Liver (tissue), 3 donors: ENCODE measurements at regions not wholly inside any gene's neighbourhood (a gene's known extent, or its start where the extent isn't known, plus 50 kb on each side); places are given as distances from the start of the nearest gene placed in this dataset.

Source experiments
- RAD21 ChIP-seq, 2 donors: IDR thresholded peaks; 2 replicates each; pipeline ENCODE4 v1.6.1; 2016; ENCODE audit warnings: antibody characterized with exemption in 2 of 2, mild to moderate bottlenecking in 2 of 2
- SP1 ChIP-seq: IDR thresholded peaks from 2 replicates; pipeline ENCODE4 v1.6.1; 2018; ENCODE audit warnings: antibody characterized with exemption, mild to moderate bottlenecking
- TF ChIP-seq, protein P1 (sequence below): IDR thresholded peaks from 2 replicates; pipeline ENCODE4 v1.6.1; 2016; ENCODE audit warnings: antibody characterized with exemption, mild to moderate bottlenecking
- TF ChIP-seq, protein P2 (sequence below): IDR thresholded peaks from 2 replicates; pipeline ENCODE4 v1.6.1; 2016; ENCODE audit warnings: antibody characterized with exemption
- TF ChIP-seq, protein P3 (sequence below): fragments of 150-350 bp; IDR thresholded peaks from 2 replicates; pipeline ENCODE4 v1.5.1; 2017; ENCODE audit warnings: improper control_type of control experiment, low read depth, low read length; ENCODE audit not compliant: missing input control
- TF ChIP-seq, protein P4 (sequence below): IDR thresholded peaks from 2 replicates; pipeline ENCODE4 v1.6.1; 2016; ENCODE audit warnings: antibody characterized with exemption
- donor health status: healthy.
- donor health status: healthy.

GRCh38 chr11:33438301-33438700 is 181.1 kb downstream of the HIPK3 start:
- TF ChIP-seq RAD21 (IDR thresholded peaks at IDR 0.05) (no peak), SP1 (no peak)
- TF ChIP-seq, protein P1, sequence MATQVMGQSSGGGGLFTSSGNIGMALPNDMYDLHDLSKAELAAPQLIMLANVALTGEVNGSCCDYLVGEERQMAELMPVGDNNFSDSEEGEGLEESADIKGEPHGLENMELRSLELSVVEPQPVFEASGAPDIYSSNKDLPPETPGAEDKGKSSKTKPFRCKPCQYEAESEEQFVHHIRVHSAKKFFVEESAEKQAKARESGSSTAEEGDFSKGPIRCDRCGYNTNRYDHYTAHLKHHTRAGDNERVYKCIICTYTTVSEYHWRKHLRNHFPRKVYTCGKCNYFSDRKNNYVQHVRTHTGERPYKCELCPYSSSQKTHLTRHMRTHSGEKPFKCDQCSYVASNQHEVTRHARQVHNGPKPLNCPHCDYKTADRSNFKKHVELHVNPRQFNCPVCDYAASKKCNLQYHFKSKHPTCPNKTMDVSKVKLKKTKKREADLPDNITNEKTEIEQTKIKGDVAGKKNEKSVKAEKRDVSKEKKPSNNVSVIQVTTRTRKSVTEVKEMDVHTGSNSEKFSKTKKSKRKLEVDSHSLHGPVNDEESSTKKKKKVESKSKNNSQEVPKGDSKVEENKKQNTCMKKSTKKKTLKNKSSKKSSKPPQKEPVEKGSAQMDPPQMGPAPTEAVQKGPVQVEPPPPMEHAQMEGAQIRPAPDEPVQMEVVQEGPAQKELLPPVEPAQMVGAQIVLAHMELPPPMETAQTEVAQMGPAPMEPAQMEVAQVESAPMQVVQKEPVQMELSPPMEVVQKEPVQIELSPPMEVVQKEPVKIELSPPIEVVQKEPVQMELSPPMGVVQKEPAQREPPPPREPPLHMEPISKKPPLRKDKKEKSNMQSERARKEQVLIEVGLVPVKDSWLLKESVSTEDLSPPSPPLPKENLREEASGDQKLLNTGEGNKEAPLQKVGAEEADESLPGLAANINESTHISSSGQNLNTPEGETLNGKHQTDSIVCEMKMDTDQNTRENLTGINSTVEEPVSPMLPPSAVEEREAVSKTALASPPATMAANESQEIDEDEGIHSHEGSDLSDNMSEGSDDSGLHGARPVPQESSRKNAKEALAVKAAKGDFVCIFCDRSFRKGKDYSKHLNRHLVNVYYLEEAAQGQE = no peak
- TF ChIP-seq, protein P2, sequence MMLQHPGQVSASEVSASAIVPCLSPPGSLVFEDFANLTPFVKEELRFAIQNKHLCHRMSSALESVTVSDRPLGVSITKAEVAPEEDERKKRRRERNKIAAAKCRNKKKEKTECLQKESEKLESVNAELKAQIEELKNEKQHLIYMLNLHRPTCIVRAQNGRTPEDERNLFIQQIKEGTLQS = no peak
- TF ChIP-seq, protein P3, sequence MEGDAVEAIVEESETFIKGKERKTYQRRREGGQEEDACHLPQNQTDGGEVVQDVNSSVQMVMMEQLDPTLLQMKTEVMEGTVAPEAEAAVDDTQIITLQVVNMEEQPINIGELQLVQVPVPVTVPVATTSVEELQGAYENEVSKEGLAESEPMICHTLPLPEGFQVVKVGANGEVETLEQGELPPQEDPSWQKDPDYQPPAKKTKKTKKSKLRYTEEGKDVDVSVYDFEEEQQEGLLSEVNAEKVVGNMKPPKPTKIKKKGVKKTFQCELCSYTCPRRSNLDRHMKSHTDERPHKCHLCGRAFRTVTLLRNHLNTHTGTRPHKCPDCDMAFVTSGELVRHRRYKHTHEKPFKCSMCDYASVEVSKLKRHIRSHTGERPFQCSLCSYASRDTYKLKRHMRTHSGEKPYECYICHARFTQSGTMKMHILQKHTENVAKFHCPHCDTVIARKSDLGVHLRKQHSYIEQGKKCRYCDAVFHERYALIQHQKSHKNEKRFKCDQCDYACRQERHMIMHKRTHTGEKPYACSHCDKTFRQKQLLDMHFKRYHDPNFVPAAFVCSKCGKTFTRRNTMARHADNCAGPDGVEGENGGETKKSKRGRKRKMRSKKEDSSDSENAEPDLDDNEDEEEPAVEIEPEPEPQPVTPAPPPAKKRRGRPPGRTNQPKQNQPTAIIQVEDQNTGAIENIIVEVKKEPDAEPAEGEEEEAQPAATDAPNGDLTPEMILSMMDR = no peak
- TF ChIP-seq, protein P4, sequence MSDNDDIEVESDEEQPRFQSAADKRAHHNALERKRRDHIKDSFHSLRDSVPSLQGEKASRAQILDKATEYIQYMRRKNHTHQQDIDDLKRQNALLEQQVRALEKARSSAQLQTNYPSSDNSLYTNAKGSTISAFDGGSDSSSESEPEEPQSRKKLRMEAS = no peak
